ENCODE measurements at regions not wholly inside any gene's neighbourhood (a gene's known extent, or its start where the extent isn't known, plus 50 kb on each side); places are given as distances from the start of the nearest gene placed in this dataset.

DNA sequence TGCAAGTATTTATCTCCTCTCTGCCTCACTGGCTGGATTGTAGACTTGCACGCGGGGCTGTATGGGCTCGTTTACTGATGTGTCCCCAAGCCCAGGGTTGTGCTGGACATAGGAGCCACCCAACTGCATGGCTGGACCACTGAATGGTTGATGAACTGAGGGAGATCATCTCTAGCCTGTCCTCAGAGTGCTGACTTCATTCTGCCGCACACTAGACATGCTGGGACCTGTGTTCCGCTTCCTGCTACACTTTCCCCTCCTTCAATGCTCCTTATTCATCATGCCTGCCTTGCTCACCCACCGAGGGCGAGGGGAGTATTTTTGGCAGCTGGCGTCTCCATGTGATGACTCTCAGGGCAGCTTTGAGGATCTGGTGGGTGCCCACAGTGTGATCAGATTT lies 440.2 kb downstream of the GLRX3 start:
- TF ChIP-seq EZH2 (IDR thresholded peaks at IDR 0.05; ENCODE audit: insufficient read depth, poor library complexity, severe bottlenecking) (no peak), EZH2phosphoT487 (IDR thresholded peaks at IDR 0.05; ENCODE audit: insufficient read depth, low read depth) (no peak)

Data from GM23248 (cell line).